Caco-2 (cell line): ENCODE measurements at regions not wholly inside any gene's neighbourhood (a gene's known extent, or its start where the extent isn't known, plus 50 kb on each side); places are given as distances from the start of the nearest gene placed in this dataset.

Experiments
- BruUV-seq: library from RNA; stranded (reverse); fragments of 400-500 nt; replicated peaks from 2 replicates; lab custom pipeline; 2021; lab: Mats Ljungman, UMichigan
- CTCF ChIA-PET: fragments of 300-600 bp; sonication (Branson Sonifier 250); formaldehyde crosslinking; loops from one replicate; lab custom pipeline; 2022; ENCODE audit warnings: antibody characterized with exemption; lab: Charles Lee
- POLR2A ChIA-PET: fragments of 300-600 bp; sonication (Branson Sonifier 250); formaldehyde crosslinking; loops from one replicate; lab custom pipeline; 2022; ENCODE audit warnings: antibody characterized with exemption; lab: Charles Lee
- DNase-seq, 2 experiments: peaks; one replicate each; pipeline versions ENCODE4 v3.0.0 to v3.0.0-alpha.2; 2020 to 2022
- H3K27me3 ChIP-seq: replicated peaks from 2 replicates; pipeline ENCODE4 v1.6.0; 2011; ENCODE audit warnings: low read length; ENCODE audit not compliant: control insufficient read depth, insufficient read depth
- H3K36me3 ChIP-seq: 2 replicates; pipeline ENCODE4 v1.5.1; 2011; ENCODE audit warnings: low read length; ENCODE audit not compliant: control insufficient read depth, insufficient read depth
- H3K4me1 ChIP-seq: fragments of 250-450 bp; sonication (Bioruptor Pico); 2 replicates; pipeline ENCODE4 v1.5.1; 2020; ENCODE audit warnings: mild to moderate bottlenecking
- H3K4me3 ChIP-seq: 2 replicates; pipeline ENCODE4 v1.5.1; 2011; ENCODE audit warnings: low read depth, mild to moderate bottlenecking, control low read depth, low read length
- H3K9me3 ChIP-seq: fragments of 250-450 bp; sonication (Bioruptor Pico); 2 replicates; pipeline ENCODE4 v1.5.1; 2020; ENCODE audit warnings: mild to moderate bottlenecking, moderate library complexity
- H3K27ac Mint-ChIP-seq: one replicate; pipeline ENCODE4 v1.8.0; 2022; ENCODE audit warnings: mixed read lengths; ENCODE audit not compliant: unreplicated experiment
- H3K27me3 Mint-ChIP-seq: one replicate; pipeline ENCODE4 v1.8.0; 2022; ENCODE audit warnings: mixed read lengths; ENCODE audit not compliant: insufficient read depth, unreplicated experiment
- H3K36me3 Mint-ChIP-seq: one replicate; pipeline ENCODE4 v1.8.0; 2022; ENCODE audit warnings: mild to moderate bottlenecking, mixed read lengths; ENCODE audit not compliant: insufficient read depth, unreplicated experiment
- H3K4me1 Mint-ChIP-seq: one replicate; pipeline ENCODE4 v1.8.0; 2022; ENCODE audit warnings: low read depth, mixed read lengths; ENCODE audit not compliant: unreplicated experiment
- H3K4me3 Mint-ChIP-seq: one replicate; pipeline ENCODE4 v1.8.0; 2022; ENCODE audit warnings: mild to moderate bottlenecking, moderate library complexity, mixed read lengths; ENCODE audit not compliant: unreplicated experiment
- H3K9me3 Mint-ChIP-seq: one replicate; pipeline ENCODE4 v1.8.0; 2022; ENCODE audit warnings: mixed read lengths; ENCODE audit not compliant: unreplicated experiment
- intact Hi-C: fragments of 100-400 bp; cut with micrococcal nuclease; formaldehyde crosslinking; loops from one replicate; pipeline ENCODE4 v1.10.0; 2022; ENCODE audit not compliant: unreplicated experiment
- TF ChIP-seq, protein P1 (sequence below), 2 experiments: fragments of 200-600 bp in 1 of 2; IDR thresholded peaks; 1 replicate in 1 of 2; 2 replicates in 1 of 2; pipeline versions ENCODE4 v1.5.1 to v1.8.0; 2011 to 2022; ENCODE audit warnings: antibody characterized with exemption in 1 of 2, control low read depth in 1 of 2, inconsistent platforms in 1 of 2, low read depth in 1 of 2, low read length in 1 of 2, mild to moderate bottlenecking in 1 of 2, moderate library complexity in 1 of 2; ENCODE audit not compliant: insufficient read depth in 1 of 2, severe bottlenecking in 1 of 2, unreplicated experiment in 1 of 2

GRCh38 chr9:32709871-32710270, 73.5 kb upstream of the TMEM215 start:
- Mint-ChIP-seq H3K36me3 (no peaks in the 10 kb centered on the region), H3K4me3 (no peak overlapping the region), H3K4me1 (no peaks in the 10 kb centered on the region), H3K27me3 (peaks cover 10% of the 10 kb centered on the region), H3K9me3 (no peaks in the 10 kb centered on the region), H3K27ac (no peak overlapping the region)
- ChIA-PET POLR2A (no interaction called here), CTCF (no interaction called here)
- Histone ChIP-seq H3K9me3 (no peaks in the 10 kb centered on the region), H3K36me3 (no peaks in the 10 kb centered on the region), H3K4me3 (no peak overlapping the region), H3K27me3 (no peaks in the 10 kb centered on the region), H3K4me1 (no peaks in the 10 kb centered on the region)
- TF ChIP-seq, protein P1, sequence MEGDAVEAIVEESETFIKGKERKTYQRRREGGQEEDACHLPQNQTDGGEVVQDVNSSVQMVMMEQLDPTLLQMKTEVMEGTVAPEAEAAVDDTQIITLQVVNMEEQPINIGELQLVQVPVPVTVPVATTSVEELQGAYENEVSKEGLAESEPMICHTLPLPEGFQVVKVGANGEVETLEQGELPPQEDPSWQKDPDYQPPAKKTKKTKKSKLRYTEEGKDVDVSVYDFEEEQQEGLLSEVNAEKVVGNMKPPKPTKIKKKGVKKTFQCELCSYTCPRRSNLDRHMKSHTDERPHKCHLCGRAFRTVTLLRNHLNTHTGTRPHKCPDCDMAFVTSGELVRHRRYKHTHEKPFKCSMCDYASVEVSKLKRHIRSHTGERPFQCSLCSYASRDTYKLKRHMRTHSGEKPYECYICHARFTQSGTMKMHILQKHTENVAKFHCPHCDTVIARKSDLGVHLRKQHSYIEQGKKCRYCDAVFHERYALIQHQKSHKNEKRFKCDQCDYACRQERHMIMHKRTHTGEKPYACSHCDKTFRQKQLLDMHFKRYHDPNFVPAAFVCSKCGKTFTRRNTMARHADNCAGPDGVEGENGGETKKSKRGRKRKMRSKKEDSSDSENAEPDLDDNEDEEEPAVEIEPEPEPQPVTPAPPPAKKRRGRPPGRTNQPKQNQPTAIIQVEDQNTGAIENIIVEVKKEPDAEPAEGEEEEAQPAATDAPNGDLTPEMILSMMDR (IDR thresholded peaks at IDR 0.05; ENCODE audit: insufficient read depth in 1 of 2, low read depth in 1 of 2, low read length in 1 of 2, severe bottlenecking in 1 of 2, unreplicated experiment in 1 of 2) = no peak
- no TSS peak for BruUV-seq
- intact Hi-C loops = no loop called here
- DNase-seq = no peak

DNA sequence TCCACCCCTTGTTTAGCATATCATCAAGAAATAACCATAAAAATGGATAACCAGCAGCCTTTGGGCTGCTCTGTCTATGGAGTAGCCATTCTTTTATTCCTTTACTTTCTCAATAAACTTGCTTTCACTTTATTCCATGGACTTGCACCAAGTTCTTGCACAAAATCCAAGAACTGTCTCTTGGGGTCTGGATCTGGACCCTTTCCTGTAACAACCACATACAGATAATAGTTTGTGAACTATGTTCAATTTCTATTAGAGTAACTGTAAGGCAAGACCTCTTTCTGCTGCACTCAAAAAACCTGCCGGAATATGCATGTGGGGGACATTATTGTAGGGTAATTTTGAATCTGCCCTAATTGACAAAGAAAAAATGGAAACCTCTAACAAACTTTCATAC, 66.9 kb upstream of the TMEM215 start:
- no TSS peak for BruUV-seq
- peaks cover 9% of the 10 kb centered on the region for H3K27me3 Mint-ChIP-seq
- H3K4me3 Mint-ChIP-seq = no peak overlapping the region
- Histone ChIP-seq H3K9me3 (no peaks in the 10 kb centered on the region), H3K4me1 (no peaks in the 10 kb centered on the region), H3K27me3 (no peaks in the 10 kb centered on the region), H3K36me3 (no peaks in the 10 kb centered on the region), H3K4me3 (no peak overlapping the region)
- ChIA-PET POLR2A (no interaction called here), CTCF (no interaction called here)
- no peaks in the 10 kb centered on the region for H3K36me3 Mint-ChIP-seq
- H3K27ac Mint-ChIP-seq = no peak overlapping the region
- no peak for DNase-seq
- no peaks in the 10 kb centered on the region for H3K9me3 Mint-ChIP-seq
- TF ChIP-seq, protein P1 (IDR thresholded peaks at IDR 0.05; ENCODE audit: insufficient read depth in 1 of 2, low read depth in 1 of 2, low read length in 1 of 2, severe bottlenecking in 1 of 2, unreplicated experiment in 1 of 2) = no peak
- H3K4me1 Mint-ChIP-seq = no peaks in the 10 kb centered on the region
- intact Hi-C loops = no loop called here

- CTCF ChIA-PET = no interaction called here
- Histone ChIP-seq H3K9me3 (no peaks in the 10 kb centered on the region), H3K4me1 (no peaks in the 10 kb centered on the region), H3K27me3 (no peaks in the 10 kb centered on the region), H3K4me3 (no peak overlapping the region), H3K36me3 (no peaks in the 10 kb centered on the region)
- Mint-ChIP-seq H3K27me3 (peaks cover 15% of the 10 kb centered on the region), H3K36me3 (no peaks in the 10 kb centered on the region), H3K4me3 (no peak overlapping the region), H3K27ac (no peak overlapping the region), H3K4me1 (no peaks in the 10 kb centered on the region), H3K9me3 (no peaks in the 10 kb centered on the region)
- POLR2A ChIA-PET = no interaction called here
- intact Hi-C loops = no loop called here
- no TSS peak for BruUV-seq
- TF ChIP-seq, protein P1 (IDR thresholded peaks at IDR 0.05; ENCODE audit: insufficient read depth in 1 of 2, low read depth in 1 of 2, low read length in 1 of 2, severe bottlenecking in 1 of 2, unreplicated experiment in 1 of 2) = no peak
- no peak for DNase-seq
Measured at GRCh38 chr9:32716955-32717543, 66.3 kb upstream of the TMEM215 start.
